SK-N-SH (cell line): ENCODE measurements at regions not wholly inside any gene's neighbourhood (a gene's known extent, or its start where the extent isn't known, plus 50 kb on each side); places are given as distances from the start of the nearest gene placed in this dataset.

Experiments used
- EP300 ChIP-seq, 2 experiments: IDR thresholded peaks; 2 replicates each; pipeline versions ENCODE4 v1.4.0 to v1.6.1; 2012; ENCODE audit warnings: borderline replicate concordance in 1 of 2, low read depth in 1 of 2, low read length in 1 of 2
- JUND ChIP-seq: IDR thresholded peaks from 2 replicates; pipeline ENCODE4 v1.4.0; 2012

DNA sequence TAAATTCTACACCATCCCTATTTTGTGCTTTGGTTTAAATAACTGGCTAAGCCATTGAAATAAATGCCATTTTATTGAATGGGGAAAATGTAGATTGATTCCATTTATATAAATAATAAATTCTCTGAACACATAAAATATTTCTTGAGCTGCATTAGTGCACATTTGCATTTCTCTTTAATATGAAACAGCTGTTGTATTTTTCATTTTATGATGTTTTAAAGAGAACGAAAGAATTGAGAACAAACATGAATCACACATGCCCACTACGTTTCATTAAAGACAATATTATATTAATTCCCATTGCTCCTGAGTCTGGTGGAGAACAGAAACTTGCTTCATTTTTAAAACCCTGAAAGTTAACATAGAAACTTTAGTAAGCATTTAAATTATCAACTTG lies 235.7 kb upstream of the CFAP20DC start:
- TF ChIP-seq JUND (no peak), EP300 (IDR thresholded peaks at IDR 0.05; ENCODE audit: borderline replicate concordance in 1 of 2, low read depth in 1 of 2, low read length in 1 of 2) (no peak)
